ENCODE measurements at regions not wholly inside any gene's neighbourhood (a gene's known extent, or its start where the extent isn't known, plus 50 kb on each side); places are given as distances from the start of the nearest gene placed in this dataset.

DNA sequence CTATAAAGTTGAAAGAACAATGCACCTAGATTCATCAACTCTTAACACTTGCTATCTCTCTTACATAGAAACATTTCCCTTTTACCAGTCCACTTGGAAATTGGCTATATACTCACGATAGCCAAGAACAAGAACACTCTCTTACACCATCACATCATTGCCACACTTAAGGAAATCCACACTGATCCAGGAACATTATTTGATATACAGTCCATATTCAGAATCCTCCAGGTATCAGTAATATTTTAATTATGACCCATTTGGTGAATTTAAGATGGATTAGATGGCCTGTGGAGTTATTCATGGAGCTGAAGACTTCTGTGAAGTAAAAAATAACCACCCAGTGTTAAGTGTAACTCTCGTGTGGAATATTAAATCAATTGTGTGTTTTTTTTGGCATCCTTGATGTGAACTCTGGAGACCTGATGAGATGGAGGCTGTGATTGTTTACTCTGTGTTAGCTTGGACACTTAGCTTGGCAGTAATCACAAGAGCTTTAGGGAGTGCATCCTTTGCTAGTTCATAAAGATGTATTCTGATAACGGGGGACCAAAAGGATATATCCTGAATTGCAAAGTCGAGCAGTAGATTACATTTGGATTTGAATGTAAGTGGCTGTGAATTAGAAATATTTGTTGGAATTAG is 52.0 kb upstream of the ABL1 start:
- no peak for DNase-seq

DNA sequence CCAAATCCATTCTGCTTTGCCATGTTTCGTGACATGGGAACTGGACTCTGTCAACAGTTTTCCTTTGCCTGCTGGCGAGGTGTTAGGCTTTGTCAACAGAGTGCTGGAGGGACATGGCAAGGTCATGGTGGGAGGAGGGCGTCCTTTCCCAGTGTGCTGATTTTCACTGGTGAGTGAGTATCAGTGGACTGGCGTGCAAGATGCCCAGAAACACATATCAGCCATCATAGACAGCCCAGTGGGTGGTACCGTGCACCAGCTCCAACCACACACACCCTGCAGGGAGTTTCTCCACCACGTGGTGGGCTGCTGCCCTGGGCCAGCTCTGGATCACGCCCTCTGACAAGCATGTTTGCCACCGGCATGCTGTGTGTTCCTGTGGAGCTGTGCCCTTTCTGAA is 50.0 kb upstream of the ABL1 start:
- DNase-seq, result no peak
